HG02798 (cell line): ENCODE measurements at regions not wholly inside any gene's neighbourhood (a gene's known extent, or its start where the extent isn't known, plus 50 kb on each side); places are given as distances from the start of the nearest gene placed in this dataset.

Experiments used
- ATAC-seq: cut with Tn5 transposase; IDR thresholded peaks from one replicate; pipeline ENCODE4 v1.9.1; 2021; ENCODE audit warnings: mild to moderate bottlenecking; ENCODE audit not compliant: unreplicated experiment, poor library complexity

- ATAC-seq, result no peak
Measured at GRCh38 chr10:78155722-78156121, 122.1 kb downstream of the RPS24 start.

GRCh38 chr10:78160591-78160990, 126.9 kb downstream of the RPS24 start:
- no peak for ATAC-seq

GRCh38 chr10:78162853-78163252, 129.2 kb downstream of the RPS24 start:
- no peak for ATAC-seq

- no peak for ATAC-seq
Measured at GRCh38 chr10:78164702-78165101, 131.0 kb downstream of the RPS24 start.

- ATAC-seq, result no peak
Measured at GRCh38 chr10:78165172-78165571, 131.5 kb downstream of the RPS24 start.

GRCh38 chr10:78165617-78166016, 132.0 kb downstream of the RPS24 start:
- ATAC-seq, result no peak

GRCh38 chr10:78166261-78166660, 132.6 kb downstream of the RPS24 start:
- no peak for ATAC-seq

- ATAC-seq, result no peak
Measured at GRCh38 chr10:78169214-78169613, 135.6 kb downstream of the RPS24 start.

- no peak for ATAC-seq
Measured at GRCh38 chr10:78170026-78170475, 136.4 kb downstream of the RPS24 start.

GRCh38 chr10:78171633-78172400, 138.2 kb downstream of the RPS24 start:
- no peak for ATAC-seq

GRCh38 chr10:78173360-78174015, 139.8 kb downstream of the RPS24 start:
- no peak for ATAC-seq

- ATAC-seq, result no peak
Measured at GRCh38 chr10:78175444-78176015, 141.9 kb downstream of the RPS24 start.

GRCh38 chr10:78176320-78177317, 143.0 kb downstream of the RPS24 start:
- ATAC-seq, result no peak

GRCh38 chr10:78177491-78178185, 144.0 kb downstream of the RPS24 start:
- no peak for ATAC-seq

GRCh38 chr10:78178397-78178796, 144.7 kb downstream of the RPS24 start:
- ATAC-seq, result no peak

GRCh38 chr10:78178940-78179339, 145.3 kb downstream of the RPS24 start:
- ATAC-seq, result no peak

GRCh38 chr10:78179886-78180705, 146.4 kb downstream of the RPS24 start:
- no peak for ATAC-seq

GRCh38 chr10:78181381-78182055, 147.9 kb downstream of the RPS24 start:
- ATAC-seq, result no peak
